ENCODE measurements at regions not wholly inside any gene's neighbourhood (a gene's known extent, or its start where the extent isn't known, plus 50 kb on each side); places are given as distances from the start of the nearest gene placed in this dataset.

DNA sequence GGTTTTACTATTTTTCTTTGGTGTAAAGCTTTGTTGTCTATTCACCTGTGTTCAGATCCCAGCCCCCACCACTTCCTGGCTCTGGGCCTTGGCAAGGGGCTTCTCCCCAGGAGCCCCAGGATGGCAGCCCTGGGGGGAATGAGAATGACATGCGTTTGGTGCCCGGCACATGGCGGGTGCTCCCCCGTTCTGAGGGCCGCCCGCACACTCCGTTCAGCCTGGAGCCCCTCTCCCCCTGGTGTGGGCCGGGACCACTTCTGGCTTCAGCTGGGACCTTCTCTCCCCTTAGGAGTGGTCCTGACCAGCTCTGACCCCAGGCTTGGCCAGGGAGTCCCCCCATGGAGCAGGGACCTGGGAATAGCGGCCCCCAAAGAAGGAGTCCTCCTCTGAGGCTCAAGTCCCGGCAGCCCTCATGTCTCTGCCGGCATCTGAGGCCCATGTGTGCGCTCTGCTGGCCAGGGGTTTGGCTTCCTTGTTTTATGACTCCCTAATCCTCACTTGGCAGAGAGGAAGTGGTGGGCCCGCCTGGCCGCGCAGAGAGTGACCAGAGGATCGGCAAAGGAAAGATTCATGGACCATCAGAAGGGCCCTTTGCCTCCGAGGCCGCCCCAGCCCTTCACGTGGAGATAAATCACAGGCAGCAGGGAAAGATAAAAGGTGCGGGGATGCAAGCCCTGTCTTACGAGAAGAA lies 57.0 kb upstream of the LMX1B start:
- no peak overlapping the region for H3K27ac ChIP-seq (ENCODE audit: low read length)
- TF ChIP-seq, protein P1, sequence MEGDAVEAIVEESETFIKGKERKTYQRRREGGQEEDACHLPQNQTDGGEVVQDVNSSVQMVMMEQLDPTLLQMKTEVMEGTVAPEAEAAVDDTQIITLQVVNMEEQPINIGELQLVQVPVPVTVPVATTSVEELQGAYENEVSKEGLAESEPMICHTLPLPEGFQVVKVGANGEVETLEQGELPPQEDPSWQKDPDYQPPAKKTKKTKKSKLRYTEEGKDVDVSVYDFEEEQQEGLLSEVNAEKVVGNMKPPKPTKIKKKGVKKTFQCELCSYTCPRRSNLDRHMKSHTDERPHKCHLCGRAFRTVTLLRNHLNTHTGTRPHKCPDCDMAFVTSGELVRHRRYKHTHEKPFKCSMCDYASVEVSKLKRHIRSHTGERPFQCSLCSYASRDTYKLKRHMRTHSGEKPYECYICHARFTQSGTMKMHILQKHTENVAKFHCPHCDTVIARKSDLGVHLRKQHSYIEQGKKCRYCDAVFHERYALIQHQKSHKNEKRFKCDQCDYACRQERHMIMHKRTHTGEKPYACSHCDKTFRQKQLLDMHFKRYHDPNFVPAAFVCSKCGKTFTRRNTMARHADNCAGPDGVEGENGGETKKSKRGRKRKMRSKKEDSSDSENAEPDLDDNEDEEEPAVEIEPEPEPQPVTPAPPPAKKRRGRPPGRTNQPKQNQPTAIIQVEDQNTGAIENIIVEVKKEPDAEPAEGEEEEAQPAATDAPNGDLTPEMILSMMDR (IDR thresholded peaks at IDR 0.05; ENCODE audit: borderline replicate concordance, extremely low read depth, low read length, poor library complexity, severe bottlenecking) = no peak
- TF ChIP-seq EZH2 (IDR thresholded peaks at IDR 0.05; ENCODE audit: borderline replicate concordance, low read depth, low read length, severe bottlenecking) = no peak
- no peaks in the 10 kb centered on the region for H3K9me3 ChIP-seq (ENCODE audit: insufficient read depth, low read length, severe bottlenecking)
- H3K4me1 ChIP-seq (ENCODE audit: insufficient read depth, low read length) = no peaks in the 10 kb centered on the region
- no peak overlapping the region for H2AFZ ChIP-seq (ENCODE audit: low read depth, low read length)
- H3K4me2 ChIP-seq (ENCODE audit: insufficient read depth, low read length) = no peak overlapping the region
- H3K79me2 ChIP-seq (ENCODE audit: insufficient read depth, low read length) = no peaks in the 10 kb centered on the region
- ATAC-seq (ENCODE audit: insufficient read depth, low read depth) (no peak), DNase-seq (no peak)
- no peak overlapping the region for H3K9ac ChIP-seq (ENCODE audit: low read depth, low read length)
- H4K20me1 ChIP-seq (ENCODE audit: insufficient read depth, low read length) = peaks cover 3% of the 10 kb centered on the region; the same call in 1 of the 2 replicates
- no peak overlapping the region for H3K4me3 ChIP-seq (ENCODE audit: low read depth in 1 of 2, low read length in 2 of 2)
- H3K36me3 ChIP-seq (ENCODE audit: insufficient read depth, low read length) = no peaks in the 10 kb centered on the region
- no peaks in the 10 kb centered on the region for H3K27me3 ChIP-seq (ENCODE audit: insufficient read depth, low read length, poor library complexity)

DNA sequence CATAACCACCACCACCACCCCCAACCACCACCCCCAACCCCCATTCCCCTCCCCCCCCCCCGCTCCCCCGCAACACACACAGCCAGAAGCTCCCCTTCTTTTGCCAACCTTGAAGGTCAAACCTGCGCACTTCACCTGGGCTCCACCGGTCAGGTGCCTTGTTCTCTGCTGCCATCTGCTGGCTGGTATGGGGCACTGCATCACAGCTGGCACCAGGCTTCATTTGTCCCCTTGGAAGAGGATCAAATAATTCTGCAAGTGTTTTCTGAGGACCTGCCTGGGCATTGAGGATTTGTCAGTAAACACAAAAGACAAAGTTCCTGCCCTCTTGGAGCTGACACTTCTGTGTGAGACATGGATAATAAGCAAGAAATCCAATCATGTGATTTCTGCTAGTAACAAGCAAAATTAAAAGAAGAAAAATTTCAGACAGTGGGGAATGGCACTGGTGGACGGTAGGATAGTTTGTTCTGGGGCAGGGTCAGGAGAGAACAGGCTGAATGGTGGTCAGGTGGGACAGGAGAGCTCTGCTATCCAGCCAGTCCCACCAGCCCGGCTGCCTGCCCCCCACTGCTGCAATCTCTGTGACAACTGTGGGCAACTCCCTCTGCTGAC lies 55.6 kb upstream of the LMX1B start:
- peak; percentile 48 for DNase-seq

DNA sequence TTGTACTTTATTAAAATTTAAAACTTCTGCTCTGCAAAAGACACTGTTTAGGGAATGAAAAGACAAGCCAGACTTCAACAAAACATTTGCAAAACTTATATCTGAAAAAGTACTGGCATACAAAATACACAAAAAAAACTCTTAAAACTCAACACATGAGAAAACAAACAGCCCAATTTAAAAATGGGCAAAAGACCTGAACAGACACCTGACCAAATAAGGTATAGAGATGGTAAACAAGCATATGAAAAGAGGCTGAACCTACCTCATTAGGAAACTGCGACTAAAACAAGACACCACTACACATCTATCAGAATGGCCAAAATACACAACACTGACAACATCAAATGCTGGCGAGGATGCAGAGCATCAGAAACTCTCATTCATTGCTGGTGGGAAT lies 54.4 kb upstream of the LMX1B start:
- no peak for DNase-seq
- Histone ChIP-seq H3K4me2 (ENCODE audit: insufficient read depth, low read length) (no peak overlapping the region), H3K27me3 (ENCODE audit: insufficient read depth, low read length, poor library complexity) (peaks cover 4% of the 10 kb centered on the region), H3K27ac (ENCODE audit: low read length) (no peak overlapping the region), H3K36me3 (ENCODE audit: insufficient read depth, low read length) (no peaks in the 10 kb centered on the region), H3K9me3 (ENCODE audit: insufficient read depth, low read length, severe bottlenecking) (no peaks in the 10 kb centered on the region), H2AFZ (ENCODE audit: low read depth, low read length) (no peak overlapping the region), H3K9ac (ENCODE audit: low read depth, low read length) (no peak overlapping the region), H4K20me1 (ENCODE audit: insufficient read depth, low read length) (peaks cover 8% of the 10 kb centered on the region), H3K79me2 (ENCODE audit: insufficient read depth, low read length) (no peaks in the 10 kb centered on the region), H3K4me1 (ENCODE audit: insufficient read depth, low read length) (no peaks in the 10 kb centered on the region), H3K4me3 (ENCODE audit: low read depth in 1 of 2, low read length in 2 of 2) (no peak overlapping the region)
- TF ChIP-seq EZH2 (IDR thresholded peaks at IDR 0.05; ENCODE audit: borderline replicate concordance, low read depth, low read length, severe bottlenecking) = no peak
- TF ChIP-seq, protein P1 (IDR thresholded peaks at IDR 0.05; ENCODE audit: borderline replicate concordance, extremely low read depth, low read length, poor library complexity, severe bottlenecking) = no peak
- no peak for ATAC-seq (ENCODE audit: insufficient read depth, low read depth)

More for the DNA sequence above, 55.6 kb upstream of the LMX1B start:
- Histone ChIP-seq H3K79me2 (ENCODE audit: insufficient read depth, low read length) (no peaks in the 10 kb centered on the region), H3K4me2 (ENCODE audit: insufficient read depth, low read length) (no peak overlapping the region), H3K9ac (ENCODE audit: low read depth, low read length) (no peak overlapping the region), H3K9me3 (ENCODE audit: insufficient read depth, low read length, severe bottlenecking) (no peaks in the 10 kb centered on the region), H3K27ac (ENCODE audit: low read length) (no peak overlapping the region), H4K20me1 (ENCODE audit: insufficient read depth, low read length) (peaks cover 3% of the 10 kb centered on the region; the same call in 1 of the 2 replicates), H3K36me3 (ENCODE audit: insufficient read depth, low read length) (no peaks in the 10 kb centered on the region), H2AFZ (ENCODE audit: low read depth, low read length) (no peak overlapping the region), H3K4me1 (ENCODE audit: insufficient read depth, low read length) (no peaks in the 10 kb centered on the region), H3K27me3 (ENCODE audit: insufficient read depth, low read length, poor library complexity) (no peaks in the 10 kb centered on the region), H3K4me3 (ENCODE audit: low read depth in 1 of 2, low read length in 2 of 2) (no peak overlapping the region)
- ATAC-seq (ENCODE audit: insufficient read depth, low read depth) = peak; percentile 73
- TF ChIP-seq, protein P1 (IDR thresholded peaks at IDR 0.05; ENCODE audit: borderline replicate concordance, extremely low read depth, low read length, poor library complexity, severe bottlenecking) = peak; percentile 93
- no peak for TF ChIP-seq EZH2 (IDR thresholded peaks at IDR 0.05; ENCODE audit: borderline replicate concordance, low read depth, low read length, severe bottlenecking)

Measured in DND-41 (cell line).